CD8-positive, alpha-beta memory T cell (primary cell): ENCODE measurements at regions not wholly inside any gene's neighbourhood (a gene's known extent, or its start where the extent isn't known, plus 50 kb on each side); places are given as distances from the start of the nearest gene placed in this dataset.

Experiments used
- CTCF ChIA-PET: fragments of 350-600 bp; sonication (Branson Sonifier 250); formaldehyde crosslinking; loops from one replicate; lab custom pipeline; 2021; ENCODE audit warnings: antibody characterized with exemption; lab: Charles Lee
- POLR2A ChIA-PET: fragments of 350-600 bp; sonication (Branson Sonifier 250); formaldehyde crosslinking; loops from one replicate; lab custom pipeline; 2021; ENCODE audit warnings: antibody characterized with exemption; lab: Charles Lee
- DNase-seq, 5 donors: peaks; one replicate each; pipeline versions ENCODE4 v3.0.0 to v3.0.0-alpha.2; 2020 to 2022; ENCODE audit warnings: mixed read lengths in 1 of 5
- H3K27ac ChIP-seq: one replicate; pipeline ENCODE4 v1.7.0; 2013; ENCODE audit warnings: low read depth, mild to moderate bottlenecking, low read length, moderate library complexity
- H3K27me3 ChIP-seq: 2 replicates; pipeline ENCODE4 v1.7.0; 2013; ENCODE audit warnings: low read length, mild to moderate bottlenecking; ENCODE audit not compliant: insufficient read depth, poor library complexity, severe bottlenecking
- H3K36me3 ChIP-seq: 2 replicates; pipeline ENCODE4 v1.7.0; 2013; ENCODE audit warnings: mild to moderate bottlenecking, low read length, moderate library complexity; ENCODE audit not compliant: insufficient read depth
- H3K4me1 ChIP-seq: 2 replicates; pipeline ENCODE4 v1.7.0; 2013; ENCODE audit warnings: mild to moderate bottlenecking, low read length, moderate library complexity; ENCODE audit not compliant: insufficient read depth
- H3K4me3 ChIP-seq: 2 replicates; pipeline ENCODE4 v1.7.0; 2013; ENCODE audit warnings: mild to moderate bottlenecking, low read length
- H3K9me3 ChIP-seq: 2 replicates; pipeline ENCODE4 v1.7.0; 2013; ENCODE audit warnings: mild to moderate bottlenecking, low read length
- H3K27ac Mint-ChIP-seq, 8 donors: one replicate each; pipeline ENCODE4 v1.8.0; 2020 to 2021; ENCODE audit warnings: mixed read lengths in 8 of 8, mild to moderate bottlenecking in 6 of 8, inconsistent platforms in 3 of 8, moderate library complexity in 3 of 8
- H3K27me3 Mint-ChIP-seq, 2 donors: one replicate each; pipeline ENCODE4 v1.8.0; 2020 to 2021; ENCODE audit warnings: mixed read lengths in 2 of 2, mild to moderate bottlenecking in 1 of 2, moderate library complexity in 1 of 2
- H3K36me3 Mint-ChIP-seq, 3 donors: one replicate each; pipeline ENCODE4 v1.8.0; 2020 to 2021; ENCODE audit warnings: mixed read lengths in 3 of 3, inconsistent platforms in 1 of 3, mild to moderate bottlenecking in 1 of 3
- H3K4me1 Mint-ChIP-seq, 3 donors: one replicate each; pipeline ENCODE4 v1.8.0; 2020 to 2021; ENCODE audit warnings: mixed read lengths in 3 of 3, inconsistent platforms in 1 of 3, mild to moderate bottlenecking in 1 of 3
- H3K4me3 Mint-ChIP-seq, 7 donors: one replicate each; pipeline ENCODE4 v1.8.0; 2020 to 2021; ENCODE audit warnings: mixed read lengths in 7 of 7, mild to moderate bottlenecking in 6 of 7, moderate library complexity in 4 of 7, inconsistent platforms in 2 of 7
- H3K9me3 Mint-ChIP-seq, 5 donors: one replicate each; pipeline ENCODE4 v1.8.0; 2020 to 2022; ENCODE audit warnings: mixed read lengths in 5 of 5, mild to moderate bottlenecking in 3 of 5, moderate library complexity in 2 of 5, inconsistent platforms in 1 of 5

DNA sequence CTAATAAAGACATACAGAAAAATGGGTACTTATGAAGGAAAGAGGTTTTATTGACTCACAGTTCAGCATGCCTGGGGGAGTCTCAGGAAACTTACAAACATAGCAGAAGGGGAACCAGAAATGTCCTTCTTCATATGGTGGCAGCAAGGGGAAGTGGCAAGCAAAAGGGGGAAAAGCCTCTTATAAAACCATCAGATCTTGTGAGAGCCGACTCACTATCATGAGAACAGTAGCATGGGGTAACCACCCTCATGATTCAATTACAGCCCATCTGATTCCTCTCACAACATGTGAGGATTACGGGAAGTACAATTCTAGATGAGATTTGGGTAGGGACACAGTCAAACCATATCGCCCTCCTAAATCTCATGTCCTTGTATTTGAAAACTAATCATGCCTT, 1305.4 kb upstream of the SORCS1 start:
- H3K9me3 ChIP-seq, result no peaks in the 10 kb centered on the region
- ChIA-PET POLR2A (no interaction called here), CTCF (no interaction called here)
- peaks cover 0 to 20% (median 4%) of the 10 kb centered on the region in 5 donors for H3K9me3 Mint-ChIP-seq
- no peaks in the 10 kb centered on the region for H3K27me3 Mint-ChIP-seq
- no peaks in the 10 kb centered on the region for H3K36me3 ChIP-seq
- H3K4me3 Mint-ChIP-seq, result no peak overlapping the region
- no peak overlapping the region for H3K4me3 ChIP-seq
- H3K27ac ChIP-seq, result no peak overlapping the region
- no peak for DNase-seq
- no peaks in the 10 kb centered on the region for H3K4me1 Mint-ChIP-seq
- no peaks in the 10 kb centered on the region for H3K27me3 ChIP-seq
- H3K36me3 Mint-ChIP-seq, result no peaks in the 10 kb centered on the region
- no peak overlapping the region for H3K27ac Mint-ChIP-seq
- no peaks in the 10 kb centered on the region for H3K4me1 ChIP-seq

DNA sequence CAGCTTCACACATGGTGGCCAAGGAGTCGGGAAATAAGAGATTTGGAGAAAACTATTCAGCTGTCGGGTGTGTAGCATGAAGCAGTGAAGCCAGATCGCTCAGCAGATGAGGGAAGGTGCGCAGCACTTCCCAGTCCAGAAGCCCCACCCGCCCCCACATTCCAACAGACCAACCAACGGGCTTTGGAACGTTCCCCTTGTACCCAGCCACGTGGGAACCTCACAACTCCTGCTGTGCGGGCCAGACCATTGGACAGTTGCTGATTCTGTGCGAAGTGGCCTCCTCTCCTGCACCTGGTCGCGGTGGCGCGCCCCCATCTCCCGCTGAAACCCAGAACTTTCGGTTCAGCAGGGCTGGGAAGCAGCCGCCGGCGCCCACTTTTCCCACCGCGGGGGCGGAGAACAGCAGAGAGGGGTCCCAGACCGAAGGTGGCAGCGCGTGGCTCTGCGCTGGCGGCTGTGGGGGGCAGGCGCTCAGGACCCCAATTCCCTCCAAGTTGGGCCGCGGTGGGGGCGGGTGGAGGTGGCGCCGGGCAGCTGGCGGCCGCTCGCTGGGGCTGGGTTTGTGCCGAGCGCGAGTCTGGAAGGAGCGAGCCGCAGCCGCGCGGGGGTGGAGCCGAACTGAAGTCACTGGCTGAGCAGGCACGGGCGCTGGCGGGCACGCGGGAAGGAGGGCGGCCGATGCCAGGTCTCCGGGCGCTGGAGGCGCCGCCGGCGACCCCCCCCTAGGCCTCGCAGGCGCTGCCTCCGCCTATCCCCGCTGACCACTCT, 1301.5 kb upstream of the SORCS1 start:
- no peaks in the 10 kb centered on the region for H3K27me3 Mint-ChIP-seq
- H3K36me3 Mint-ChIP-seq, result no peaks in the 10 kb centered on the region
- no peaks in the 10 kb centered on the region for H3K4me1 Mint-ChIP-seq
- Histone ChIP-seq H3K27me3 (no peaks in the 10 kb centered on the region), H3K36me3 (no peaks in the 10 kb centered on the region), H3K9me3 (no peaks in the 10 kb centered on the region), H3K27ac (no peak overlapping the region), H3K4me1 (no peaks in the 10 kb centered on the region), H3K4me3 (no peak overlapping the region)
- POLR2A ChIA-PET, result no interaction called here
- H3K4me3 Mint-ChIP-seq, result no peak overlapping the region
- DNase-seq, result no peak
- H3K9me3 Mint-ChIP-seq, result peaks cover 1 to 18% (median 5%) of the 10 kb centered on the region in 5 donors
- CTCF ChIA-PET, result no interaction called here
- H3K27ac Mint-ChIP-seq, result no peak overlapping the region

DNA sequence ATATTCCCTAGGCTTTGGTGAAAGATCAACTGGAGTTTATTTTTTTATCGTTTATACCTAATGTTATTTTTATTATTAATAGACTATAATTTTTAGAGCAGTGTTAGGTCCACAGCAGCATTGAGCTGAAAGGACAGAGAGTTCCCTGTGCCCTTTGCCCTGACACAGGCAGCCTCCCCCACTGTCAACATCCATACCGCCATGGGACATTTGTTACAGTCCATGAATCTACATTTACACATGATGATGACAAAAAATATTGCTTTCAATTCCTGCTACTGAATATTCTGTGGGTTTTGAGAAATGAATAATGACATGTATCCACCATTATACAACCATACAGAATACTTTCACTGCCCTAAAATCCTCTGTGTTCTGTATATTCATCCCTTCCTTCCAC, 1297.5 kb upstream of the SORCS1 start:
- H3K9me3 Mint-ChIP-seq, result peaks cover 0 to 20% (median 7%) of the 10 kb centered on the region in 5 donors
- DNase-seq, result no peak
- no peaks in the 10 kb centered on the region for H3K36me3 Mint-ChIP-seq
- H3K27me3 ChIP-seq, result no peaks in the 10 kb centered on the region
- ChIA-PET CTCF (no interaction called here), POLR2A (no interaction called here)
- H3K4me1 Mint-ChIP-seq, result no peaks in the 10 kb centered on the region
- no peaks in the 10 kb centered on the region for H3K27me3 Mint-ChIP-seq
- H3K36me3 ChIP-seq, result no peaks in the 10 kb centered on the region
- H3K4me1 ChIP-seq, result no peaks in the 10 kb centered on the region
- H3K9me3 ChIP-seq, result no peaks in the 10 kb centered on the region
- no peak overlapping the region for H3K4me3 Mint-ChIP-seq
- no peak overlapping the region for H3K27ac ChIP-seq
- no peak overlapping the region for H3K4me3 ChIP-seq
- no peak overlapping the region for H3K27ac Mint-ChIP-seq

DNA sequence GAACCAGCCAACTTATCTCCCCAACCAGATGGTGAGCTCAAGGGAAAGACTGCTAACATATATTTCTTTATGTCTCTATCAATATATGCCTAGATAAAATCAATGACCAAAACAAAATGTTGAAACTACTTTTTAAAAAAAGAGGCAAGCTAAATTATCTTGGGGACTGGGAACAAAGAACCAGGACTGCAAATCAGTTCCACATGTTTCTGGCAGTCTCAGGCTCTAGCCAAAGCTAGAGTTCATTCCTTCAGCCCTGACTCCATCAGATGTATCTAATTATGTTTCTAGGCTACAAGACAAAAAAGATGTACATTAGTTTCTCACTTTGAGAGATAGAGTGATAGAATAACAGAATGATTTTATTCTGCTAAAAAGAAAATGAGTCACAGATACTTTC, 1290.3 kb upstream of the SORCS1 start:
- no peak overlapping the region for H3K4me3 ChIP-seq
- no peaks in the 10 kb centered on the region for H3K4me1 Mint-ChIP-seq
- POLR2A ChIA-PET, result no interaction called here

DNA sequence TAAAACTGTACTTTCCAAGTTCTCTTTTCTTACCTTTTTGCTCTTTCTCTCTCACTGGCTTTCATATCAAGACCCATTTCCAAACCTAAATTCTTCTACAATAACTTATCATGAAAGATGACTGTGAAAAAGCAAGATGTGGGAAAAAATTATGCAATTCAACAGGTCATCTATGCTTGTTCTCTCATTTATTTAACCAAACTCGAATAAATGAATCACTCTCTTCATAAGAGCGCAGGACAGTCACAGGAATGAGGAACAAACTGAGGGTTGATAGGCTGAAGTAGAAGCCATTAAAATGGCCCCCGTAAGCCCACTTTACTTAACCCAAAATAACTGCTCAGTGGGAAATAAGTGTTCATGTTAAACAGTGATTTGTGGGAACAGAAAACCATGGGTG, 1289.7 kb upstream of the SORCS1 start:
- Mint-ChIP-seq H3K27ac (no peak overlapping the region), H3K9me3 (peaks cover 3 to 27% (median 14%) of the 10 kb centered on the region in 5 donors), H3K4me1 (no peaks in the 10 kb centered on the region), H3K27me3 (no peaks in the 10 kb centered on the region), H3K36me3 (no peaks in the 10 kb centered on the region), H3K4me3 (no peak overlapping the region)
- CTCF ChIA-PET, result no interaction called here
- H3K4me1 ChIP-seq, result no peaks in the 10 kb centered on the region
- H3K9me3 ChIP-seq, result no peaks in the 10 kb centered on the region
- H3K27me3 ChIP-seq, result no peaks in the 10 kb centered on the region
- DNase-seq, result no peak
- no peak overlapping the region for H3K4me3 ChIP-seq
- no peaks in the 10 kb centered on the region for H3K36me3 ChIP-seq
- POLR2A ChIA-PET, result no interaction called here
- no peak overlapping the region for H3K27ac ChIP-seq

More for the DNA sequence above, 1290.3 kb upstream of the SORCS1 start:
- no peak overlapping the region for H3K4me3 Mint-ChIP-seq
- H3K27me3 Mint-ChIP-seq, result no peaks in the 10 kb centered on the region
- no peak overlapping the region for H3K27ac Mint-ChIP-seq
- Histone ChIP-seq H3K9me3 (no peaks in the 10 kb centered on the region), H3K27me3 (no peaks in the 10 kb centered on the region), H3K4me1 (no peaks in the 10 kb centered on the region), H3K27ac (no peak overlapping the region), H3K36me3 (no peaks in the 10 kb centered on the region)
- no peaks in the 10 kb centered on the region for H3K36me3 Mint-ChIP-seq
- no peak for DNase-seq
- CTCF ChIA-PET, result no interaction called here
- H3K9me3 Mint-ChIP-seq, result peaks cover 3 to 30% (median 12%) of the 10 kb centered on the region in 5 donors

DNA sequence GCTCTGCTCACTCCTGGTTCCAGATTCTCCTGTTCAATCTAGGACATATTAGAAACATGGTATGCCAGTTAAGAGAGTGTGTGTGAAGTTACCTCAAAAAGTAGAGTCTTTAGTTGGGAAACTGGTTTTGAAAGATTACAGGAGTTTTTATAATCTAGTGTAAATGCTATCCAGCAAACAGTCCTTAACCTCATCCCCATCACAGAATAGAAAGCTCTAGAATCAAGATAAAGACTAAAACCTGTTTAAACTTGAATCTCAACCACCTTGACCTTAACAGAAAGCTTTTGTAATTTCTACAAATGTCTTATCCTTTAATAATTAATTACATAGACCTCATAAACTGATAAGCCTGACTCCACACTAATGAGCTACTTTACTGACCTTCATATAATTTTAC, 1288.7 kb upstream of the SORCS1 start:
- no peak overlapping the region for H3K4me3 Mint-ChIP-seq
- Histone ChIP-seq H3K27me3 (no peaks in the 10 kb centered on the region), H3K4me3 (no peak overlapping the region), H3K9me3 (no peaks in the 10 kb centered on the region), H3K36me3 (no peaks in the 10 kb centered on the region), H3K27ac (no peak overlapping the region), H3K4me1 (no peaks in the 10 kb centered on the region)
- no peak overlapping the region for H3K27ac Mint-ChIP-seq
- H3K4me1 Mint-ChIP-seq, result no peaks in the 10 kb centered on the region
- no peaks in the 10 kb centered on the region for H3K27me3 Mint-ChIP-seq
- CTCF ChIA-PET, result no interaction called here
- no peaks in the 10 kb centered on the region for H3K36me3 Mint-ChIP-seq
- DNase-seq, result no peak
- POLR2A ChIA-PET, result no interaction called here
- peaks cover 3 to 27% (median 14%) of the 10 kb centered on the region in 5 donors for H3K9me3 Mint-ChIP-seq

DNA sequence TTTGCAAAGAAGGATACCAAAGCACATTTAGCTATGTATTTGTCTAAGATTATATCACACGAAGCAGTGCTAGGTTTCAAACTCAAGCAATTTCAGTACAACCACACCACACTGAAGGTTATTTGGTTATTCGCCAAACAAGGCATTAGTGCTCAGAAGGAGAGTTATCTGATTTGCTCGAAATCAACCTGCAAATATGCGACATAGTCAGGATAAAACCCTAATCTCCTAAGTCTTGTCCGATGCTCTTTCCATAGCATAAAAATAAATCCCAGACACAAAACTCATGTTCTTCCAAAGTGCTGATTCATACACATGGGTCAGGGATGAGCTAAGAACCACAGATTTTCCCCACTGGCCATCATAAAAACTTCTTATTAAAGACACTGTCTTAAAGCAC, 1288.0 kb upstream of the SORCS1 start:
- H3K36me3 Mint-ChIP-seq, result no peaks in the 10 kb centered on the region
- H3K27me3 Mint-ChIP-seq, result no peaks in the 10 kb centered on the region
- Histone ChIP-seq H3K4me3 (no peak overlapping the region), H3K4me1 (no peaks in the 10 kb centered on the region), H3K36me3 (no peaks in the 10 kb centered on the region), H3K27me3 (no peaks in the 10 kb centered on the region), H3K27ac (no peak overlapping the region), H3K9me3 (no peaks in the 10 kb centered on the region)
- H3K27ac Mint-ChIP-seq, result no peak overlapping the region
- CTCF ChIA-PET, result no interaction called here
- H3K9me3 Mint-ChIP-seq, result peaks cover 3 to 27% (median 14%) of the 10 kb centered on the region in 5 donors
- no peak for DNase-seq
- H3K4me1 Mint-ChIP-seq, result no peaks in the 10 kb centered on the region
- POLR2A ChIA-PET, result no interaction called here
- no peak overlapping the region for H3K4me3 Mint-ChIP-seq

DNA sequence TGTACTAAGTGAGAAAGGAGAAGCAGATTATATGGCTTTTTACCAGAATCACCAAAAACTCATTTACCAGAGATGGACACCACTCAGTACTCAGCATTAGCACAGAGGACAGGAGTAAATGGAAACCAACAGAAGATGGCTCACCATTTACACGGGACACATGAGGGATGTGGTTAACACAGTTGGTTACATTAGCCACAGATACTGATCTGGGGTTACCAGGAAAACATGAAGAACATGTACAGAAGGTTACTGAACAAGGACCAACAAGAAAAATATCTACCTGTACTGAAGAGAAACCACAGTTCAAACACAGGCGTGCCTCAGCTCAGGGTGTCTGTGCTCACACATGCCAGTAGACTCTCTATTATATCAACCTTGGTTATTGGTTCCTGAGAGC, 1285.8 kb upstream of the SORCS1 start:
- CTCF ChIA-PET, result no interaction called here
- no peak overlapping the region for H3K4me3 ChIP-seq
- POLR2A ChIA-PET, result no interaction called here

More for the DNA sequence above, 1285.8 kb upstream of the SORCS1 start:
- Mint-ChIP-seq H3K9me3 (peaks cover 5 to 34% (median 10%) of the 10 kb centered on the region in 5 donors), H3K27me3 (no peaks in the 10 kb centered on the region), H3K4me1 (no peaks in the 10 kb centered on the region), H3K27ac (no peak overlapping the region), H3K36me3 (no peaks in the 10 kb centered on the region), H3K4me3 (no peak overlapping the region)
- Histone ChIP-seq H3K9me3 (no peaks in the 10 kb centered on the region), H3K4me1 (no peaks in the 10 kb centered on the region), H3K27ac (no peak overlapping the region), H3K36me3 (no peaks in the 10 kb centered on the region), H3K27me3 (no peaks in the 10 kb centered on the region)
- no peak for DNase-seq
